ENCODE measurements at regions not wholly inside any gene's neighbourhood (a gene's known extent, or its start where the extent isn't known, plus 50 kb on each side); places are given as distances from the start of the nearest gene placed in this dataset.

DNA sequence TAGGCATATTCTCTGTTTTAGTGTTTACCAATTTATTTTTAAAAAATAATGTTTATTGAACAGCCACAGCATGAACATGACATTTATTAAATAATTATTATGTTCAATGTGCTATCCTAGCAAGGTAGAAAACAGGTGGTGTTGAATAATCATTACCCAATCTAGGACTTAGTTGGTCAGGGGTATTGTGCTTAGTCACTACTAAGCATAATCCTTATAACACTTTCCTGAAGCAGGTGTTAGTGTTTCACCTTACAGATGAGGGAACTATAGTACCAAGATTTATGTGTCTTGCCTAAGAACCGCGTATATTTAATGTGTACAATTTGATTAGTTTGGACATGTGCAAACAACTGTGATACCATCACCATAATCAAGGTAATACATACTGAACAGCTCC is 1387.2 kb upstream of the ACO1 start:
- TF ChIP-seq EZH2 (IDR thresholded peaks at IDR 0.05) (no peak), CTCF (IDR thresholded peaks at IDR 0.05) (no peak)

All from neural progenitor cell (in vitro differentiated cells).